ENCODE measurements at regions not wholly inside any gene's neighbourhood (a gene's known extent, or its start where the extent isn't known, plus 50 kb on each side); places are given as distances from the start of the nearest gene placed in this dataset.

GRCh38 chr14:26128931-26129671, 468.7 kb downstream of the NOVA1 start:
- no peak for TF ChIP-seq CTCF (IDR thresholded peaks at IDR 0.05; ENCODE audit: low read depth, low read length)
- TF ChIP-seq EZH2phosphoT487 (IDR thresholded peaks at IDR 0.05; ENCODE audit: low read depth) = no peak
